ENCODE measurements at regions not wholly inside any gene's neighbourhood (a gene's known extent, or its start where the extent isn't known, plus 50 kb on each side); places are given as distances from the start of the nearest gene placed in this dataset.

DNA sequence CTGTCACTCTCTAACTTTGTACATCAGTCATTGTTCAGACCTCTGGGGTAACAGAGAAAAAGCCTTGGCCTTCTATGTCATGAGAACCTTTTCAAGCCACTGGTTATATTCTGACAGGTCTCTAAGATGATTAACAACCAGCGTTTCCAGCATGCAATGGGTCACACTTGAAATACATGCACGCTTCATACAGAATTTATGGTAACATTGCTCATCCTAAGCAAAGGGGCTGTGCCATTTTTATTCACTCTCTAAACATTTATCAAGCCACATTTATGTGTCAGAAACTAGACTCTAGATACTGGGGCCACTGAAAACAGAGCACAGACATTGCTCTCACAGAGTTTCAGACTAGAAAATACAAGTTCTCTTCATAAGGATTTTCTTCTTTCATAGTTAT is 501.4 kb upstream of the DAB1 start:
- DNase-seq (ENCODE audit: low read depth), result no peak

DNA sequence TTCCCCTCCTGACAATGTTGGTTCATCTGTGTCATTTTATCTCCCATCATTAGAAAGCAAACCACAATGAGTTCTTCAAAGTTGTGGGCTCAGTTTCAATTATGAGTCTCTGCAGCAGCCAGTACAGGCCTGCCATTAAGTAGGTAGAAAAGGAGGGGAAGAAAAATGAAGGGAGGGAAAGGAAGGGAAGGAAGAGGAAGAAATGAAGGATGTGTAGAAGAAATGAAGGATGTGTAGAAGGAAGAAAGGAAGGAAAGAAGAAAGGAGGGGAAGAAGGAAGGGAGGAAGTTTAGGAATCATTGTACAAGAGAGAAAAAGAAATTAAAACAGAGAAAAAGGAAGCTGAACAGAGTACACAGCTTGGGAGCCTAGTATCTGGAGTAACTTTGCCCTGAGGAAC is 498.3 kb upstream of the DAB1 start:
- no peak for DNase-seq (ENCODE audit: low read depth)

GRCh38 chr1:57916041-57916440 is 492.2 kb upstream of the DAB1 start:
- no peak for DNase-seq (ENCODE audit: low read depth)

DNA sequence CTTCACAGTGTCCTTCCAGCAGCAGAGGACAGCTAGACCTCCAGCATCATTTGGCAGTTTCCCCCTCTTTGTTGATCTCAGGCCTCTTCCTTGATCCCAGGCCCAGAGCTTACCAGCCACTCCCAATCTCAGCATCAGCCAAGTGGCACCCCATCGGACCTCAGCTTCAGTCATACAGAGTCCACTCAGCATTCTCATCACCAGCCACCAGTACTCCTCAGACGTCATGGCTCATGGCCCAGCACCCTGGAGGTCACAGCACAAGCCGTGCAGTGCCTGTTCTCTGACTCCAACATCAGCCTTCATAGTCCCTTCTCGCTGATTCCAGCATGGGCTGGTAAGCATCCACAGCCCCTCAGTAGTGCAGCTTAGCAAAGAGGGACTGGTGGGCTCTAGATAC is 487.6 kb upstream of the DAB1 start:
- DNase-seq (ENCODE audit: low read depth), result no peak

- DNase-seq (ENCODE audit: low read depth), result no peak
Measured at GRCh38 chr1:57910782-57911181, 486.9 kb upstream of the DAB1 start.

- DNase-seq (ENCODE audit: low read depth), result no peak
Measured at GRCh38 chr1:57910305-57910704, 486.4 kb upstream of the DAB1 start.

- no peak for DNase-seq (ENCODE audit: low read depth)
Measured at GRCh38 chr1:57908147-57908890, 484.5 kb upstream of the DAB1 start.

DNA sequence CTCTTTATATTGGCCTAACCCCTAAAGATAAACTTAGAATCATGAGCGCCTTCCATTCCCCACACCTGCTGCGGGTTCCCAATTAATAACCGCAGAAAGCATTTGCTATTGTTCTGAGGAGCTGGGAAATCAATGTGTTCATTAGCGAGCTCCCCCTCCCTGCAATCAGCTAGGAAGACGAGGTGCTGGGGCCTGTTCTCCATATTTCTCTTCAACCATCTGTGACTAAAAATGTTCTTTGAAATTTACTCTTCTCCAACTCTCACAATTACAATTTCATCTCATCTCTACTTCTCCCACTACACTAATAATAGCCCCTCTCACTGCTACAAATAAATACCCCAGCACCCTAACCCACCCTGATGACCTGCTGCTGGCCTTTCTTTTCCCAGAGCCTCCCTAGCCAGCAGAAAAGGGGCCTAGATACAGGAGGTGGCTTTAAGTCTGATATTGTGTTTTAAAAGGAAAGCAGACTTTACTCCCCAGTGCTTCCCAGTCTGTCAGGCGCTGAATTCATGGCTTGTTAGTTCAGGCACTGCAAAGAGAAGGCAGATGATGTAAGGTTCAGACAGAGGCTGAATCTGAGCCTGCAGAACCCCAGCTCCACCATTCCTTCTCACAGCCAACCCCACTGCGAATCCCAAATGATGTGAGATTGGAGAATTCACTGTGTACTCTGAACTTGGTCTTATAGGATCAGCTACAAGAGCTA is 477.5 kb upstream of the DAB1 start:
- DNase-seq (ENCODE audit: low read depth), result no peak

GRCh38 chr1:57898531-57898930 is 474.7 kb upstream of the DAB1 start:
- DNase-seq (ENCODE audit: low read depth), result no peak

DNA sequence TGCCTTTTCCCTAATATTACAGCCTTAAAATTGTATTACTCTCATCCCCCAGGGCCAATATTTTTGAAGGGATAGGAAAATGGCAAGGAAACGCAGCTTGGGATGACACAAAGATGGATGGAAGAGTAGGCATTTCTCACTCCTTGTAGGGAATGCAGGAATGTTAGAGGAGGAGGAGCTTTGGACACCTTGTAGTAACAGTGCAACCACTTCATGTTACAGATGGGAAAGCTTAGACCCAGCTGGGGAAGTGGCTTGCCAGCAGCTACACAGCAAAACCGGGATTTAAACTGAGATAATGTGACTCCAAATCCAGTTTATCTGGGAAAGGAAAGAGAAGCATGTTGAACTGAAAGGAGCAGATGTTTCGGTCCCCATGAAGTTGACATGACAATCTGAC is 473.7 kb upstream of the DAB1 start:
- DNase-seq (ENCODE audit: low read depth), result no peak

GRCh38 chr1:57894315-57894714 is 470.5 kb upstream of the DAB1 start:
- DNase-seq (ENCODE audit: low read depth), result no peak

- no peak for DNase-seq (ENCODE audit: low read depth)
Measured at GRCh38 chr1:57889676-57890320, 465.9 kb upstream of the DAB1 start.

GRCh38 chr1:57887964-57888491 is 464.2 kb upstream of the DAB1 start:
- no peak for DNase-seq (ENCODE audit: low read depth)

- DNase-seq (ENCODE audit: low read depth), result no peak
Measured at GRCh38 chr1:57886376-57886775, 462.5 kb upstream of the DAB1 start.

DNA sequence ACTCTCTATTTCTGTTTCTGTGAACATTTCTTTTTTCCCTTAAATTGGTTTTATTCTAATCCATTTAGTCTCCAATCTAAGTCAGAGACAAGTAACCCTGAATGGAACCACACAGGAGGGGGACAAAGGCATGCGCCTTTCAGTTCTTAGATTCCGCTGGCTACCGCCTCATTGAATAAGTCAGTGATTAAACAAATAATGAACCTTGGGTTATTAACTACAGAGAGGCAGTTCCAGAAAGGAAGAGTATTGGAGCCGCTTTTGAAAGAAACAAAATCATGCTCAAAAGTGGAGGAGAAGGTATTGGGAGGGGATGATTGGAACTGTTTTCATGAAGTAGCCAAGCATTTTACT is 459.8 kb upstream of the DAB1 start:
- DNase-seq (ENCODE audit: low read depth), result no peak

DNA sequence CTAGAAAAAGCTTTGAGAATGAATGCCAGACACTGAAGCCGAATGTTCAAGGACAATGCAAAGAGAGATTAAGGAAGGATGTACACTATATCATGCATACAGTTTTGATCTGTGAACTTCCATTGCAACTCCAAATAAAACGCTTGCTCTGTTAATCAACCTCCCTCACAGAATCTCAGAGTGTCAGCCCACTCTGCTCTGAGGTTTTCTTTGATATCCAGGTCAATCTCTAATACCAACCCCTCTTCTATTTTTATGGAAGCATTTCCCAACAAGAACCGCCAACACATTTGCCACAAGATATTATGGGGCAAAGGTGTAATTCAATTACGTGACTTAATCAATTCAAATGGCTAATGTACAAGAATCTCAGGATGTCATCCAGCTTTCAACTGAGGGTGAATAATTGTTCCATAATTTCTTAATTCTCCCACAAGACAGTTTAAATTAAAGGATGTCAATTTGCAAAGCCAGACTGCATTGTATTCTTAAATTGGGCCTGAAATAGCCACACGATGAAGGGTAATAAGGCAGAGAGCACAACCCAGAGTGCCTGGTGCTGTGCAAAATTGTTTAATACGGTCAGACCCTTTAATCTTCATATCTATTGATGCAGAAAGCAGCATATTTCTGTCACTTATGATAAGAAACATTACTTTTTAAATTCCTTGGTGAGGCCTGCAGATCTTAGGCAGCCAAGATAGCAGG is 459.2 kb upstream of the DAB1 start:
- DNase-seq (ENCODE audit: low read depth), result no peak

DNA sequence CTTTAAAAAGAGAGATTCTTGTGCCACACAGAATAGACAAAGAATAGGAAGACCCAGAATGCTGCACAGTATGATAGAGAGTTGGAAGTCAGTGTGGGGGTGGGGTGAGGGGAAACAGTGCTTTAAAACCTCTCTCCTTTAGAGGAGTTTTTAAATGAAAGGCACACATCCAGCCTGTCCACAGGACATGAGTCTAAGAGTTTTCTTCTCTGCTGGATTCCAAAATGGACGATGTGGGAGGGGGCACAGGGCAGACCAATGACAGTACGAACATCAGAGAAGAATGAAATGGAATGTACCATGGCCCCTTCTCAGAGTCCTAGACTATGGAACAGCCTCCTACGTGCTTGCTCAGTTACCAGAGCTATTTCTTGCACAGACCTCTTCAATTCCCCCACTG is 458.2 kb upstream of the DAB1 start:
- DNase-seq (ENCODE audit: low read depth), result no peak

GRCh38 chr1:57881639-57882038 is 457.8 kb upstream of the DAB1 start:
- no peak for DNase-seq (ENCODE audit: low read depth)

GRCh38 chr1:57879700-57880099 is 455.8 kb upstream of the DAB1 start:
- no peak for DNase-seq (ENCODE audit: low read depth)

DNA sequence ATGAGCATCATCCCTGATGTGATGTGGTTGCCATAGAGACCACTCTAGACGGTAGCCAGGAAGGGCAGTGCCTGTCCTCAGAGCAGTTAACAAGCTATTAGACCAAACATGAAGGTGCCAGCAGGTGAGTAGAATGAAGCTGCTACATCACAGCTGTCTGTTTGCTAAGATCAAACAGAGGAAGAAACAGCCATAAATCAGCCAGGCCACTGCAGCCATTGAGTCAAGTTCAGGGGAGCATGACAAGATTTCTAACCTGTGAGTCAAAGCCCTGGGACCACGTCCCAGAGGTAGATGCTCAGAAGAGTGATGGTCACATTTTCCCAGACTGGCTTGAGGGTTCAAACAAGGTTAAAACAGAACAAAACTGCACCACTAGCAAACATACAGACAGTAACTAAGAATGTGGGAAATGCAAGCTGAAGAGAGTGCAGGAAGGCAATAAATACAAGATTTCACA is 450.6 kb upstream of the DAB1 start:
- DNase-seq (ENCODE audit: low read depth), result no peak

- no peak for DNase-seq (ENCODE audit: low read depth)
Measured at GRCh38 chr1:57872913-57873312, 449.1 kb upstream of the DAB1 start.

DNA sequence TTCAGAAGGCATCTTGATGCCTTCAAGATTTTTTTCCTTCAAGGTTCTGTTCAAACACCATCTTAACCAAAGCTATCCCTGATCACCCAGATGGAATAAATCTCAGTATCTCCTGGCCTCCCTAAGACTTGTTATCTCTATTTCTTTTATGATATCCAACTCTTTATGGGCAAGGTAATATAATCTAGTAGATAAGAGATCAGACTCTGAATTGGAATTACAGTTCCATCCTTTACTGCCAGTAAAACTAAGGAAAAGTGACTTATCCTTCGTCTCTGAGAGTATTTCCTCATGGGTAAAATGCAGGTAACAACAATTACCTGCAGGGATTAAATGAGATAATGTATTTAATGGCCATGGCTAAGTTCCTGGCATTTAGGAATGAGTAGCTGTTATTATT is 445.0 kb upstream of the DAB1 start:
- DNase-seq (ENCODE audit: low read depth), result no peak

Measured in stromal cell of bone marrow (primary cell).